Lung microvascular endothelial cell (primary cell): ENCODE measurements at regions not wholly inside any gene's neighbourhood (a gene's known extent, or its start where the extent isn't known, plus 50 kb on each side); places are given as distances from the start of the nearest gene placed in this dataset.
"Not testable (repeated sequence)": the region's sequence is repeated elsewhere in the genome, so short reads cannot be mapped to it uniquely, and the experiment has no call there.

Experiments
- DNase-seq, 2 donors: peaks; one replicate each; pipeline versions ENCODE4 v3.0.0 to v3.0.0-alpha.2; 2010; ENCODE audit warnings: low read depth in 2 of 2

DNA sequence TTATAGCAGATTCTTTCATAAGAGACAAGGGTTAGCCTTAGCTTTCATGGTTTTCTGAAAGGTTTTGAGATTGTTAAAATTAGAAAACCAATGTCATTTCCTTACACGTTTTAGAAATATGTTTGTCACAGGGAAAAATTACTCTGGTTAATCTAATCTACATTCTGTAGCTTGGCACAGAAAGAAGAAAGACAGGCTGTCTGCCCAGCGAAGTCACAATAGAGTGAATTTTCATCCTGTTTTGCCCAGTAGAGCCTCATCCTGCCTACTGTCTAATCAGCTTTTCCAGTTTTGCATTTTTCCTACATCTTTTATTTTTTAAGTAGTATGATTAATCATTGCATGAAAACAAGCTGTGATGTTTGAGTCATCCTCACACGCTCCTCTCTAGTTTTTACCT, 688.8 kb downstream of the MTRR start:
- no peak for DNase-seq

GRCh38 chr5:8560776-8561175, 691.8 kb downstream of the MTRR start:
- DNase-seq = no peak

- no peak for DNase-seq
Measured at GRCh38 chr5:8561224-8561840, 692.4 kb downstream of the MTRR start.

DNA sequence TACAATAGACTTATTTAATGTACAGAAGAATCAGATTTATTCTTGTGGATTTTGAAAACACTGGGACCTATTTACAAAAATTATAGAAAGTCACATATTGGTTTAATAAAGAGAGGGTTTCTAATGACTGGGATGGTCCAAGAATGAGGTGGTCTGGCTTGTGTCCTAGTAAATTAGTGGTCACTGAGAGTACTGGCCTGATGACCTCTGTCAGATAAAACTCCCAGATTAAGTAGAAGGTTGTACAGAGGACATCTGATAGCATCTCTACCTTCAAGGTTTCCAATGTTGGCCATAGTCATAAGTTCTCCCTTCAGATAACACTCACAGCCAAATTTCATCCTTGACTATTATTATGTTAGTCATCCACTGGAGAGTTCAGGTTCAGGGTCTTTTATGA, 692.9 kb downstream of the MTRR start:
- DNase-seq = no peak

DNA sequence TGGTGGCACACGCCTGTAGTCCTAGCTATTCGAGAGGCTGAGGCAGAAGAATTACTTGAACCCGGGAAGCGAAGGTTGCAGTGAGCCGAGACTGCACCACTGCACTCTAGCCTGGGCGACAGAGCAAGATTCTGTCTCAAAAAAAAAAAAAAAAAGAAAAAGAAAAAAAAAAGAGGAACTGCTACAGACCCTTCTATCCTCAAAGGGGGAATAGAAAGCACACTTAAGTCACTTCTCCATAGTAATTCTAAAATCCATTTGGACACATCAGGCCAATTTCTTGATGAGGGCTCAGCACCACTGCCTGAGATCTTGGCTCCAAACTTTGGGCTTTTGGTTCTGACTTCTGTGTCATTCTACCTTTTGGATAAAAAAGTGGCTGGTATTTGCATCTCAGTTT, 694.6 kb downstream of the MTRR start:
- not testable (repeated sequence) for DNase-seq

DNA sequence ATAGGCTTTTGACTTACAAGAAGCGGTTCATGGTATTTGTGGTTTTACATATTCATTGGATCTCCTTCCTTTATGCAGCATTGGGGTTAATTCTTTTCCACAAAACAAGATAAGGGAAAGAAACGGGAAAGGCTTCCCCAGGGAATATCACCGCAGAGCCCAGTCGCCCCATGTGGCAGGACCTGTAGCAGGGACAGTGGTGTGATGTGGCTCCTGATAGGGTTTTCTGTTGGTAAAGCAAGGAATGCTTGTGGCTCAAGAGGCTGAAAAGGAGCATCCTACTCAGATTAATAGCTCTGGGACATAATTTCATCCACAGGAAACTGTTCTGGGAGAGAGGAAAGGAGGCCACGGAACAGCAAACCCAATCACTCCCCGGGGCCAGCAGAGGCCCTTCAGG, 699.9 kb downstream of the MTRR start:
- DNase-seq = no peak

- DNase-seq = no peak
Measured at GRCh38 chr5:8570528-8570927, 701.6 kb downstream of the MTRR start.

DNA sequence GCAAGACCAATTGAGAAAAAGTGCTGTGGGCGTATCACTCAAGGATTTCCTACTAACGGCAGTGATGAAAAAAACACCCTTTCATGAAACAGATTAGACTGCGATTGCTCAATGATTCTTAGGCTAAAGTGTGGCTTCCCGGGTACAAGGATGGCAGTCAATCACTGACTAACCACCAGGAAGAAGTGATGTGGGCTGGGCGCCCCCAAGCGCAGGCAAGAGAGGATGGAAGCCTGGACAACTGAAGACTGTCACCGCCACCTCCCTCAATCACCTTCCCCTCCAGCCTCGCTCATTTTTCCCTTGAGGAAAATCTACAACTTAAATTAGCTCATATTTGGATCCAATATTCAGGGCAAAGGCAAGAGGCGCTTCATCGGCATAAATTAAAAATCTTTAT, 707.2 kb downstream of the MTRR start:
- DNase-seq = no peak

- no peak for DNase-seq
Measured at GRCh38 chr5:8577792-8578191, 708.8 kb downstream of the MTRR start.

- no peak for DNase-seq
Measured at GRCh38 chr5:8580298-8580697, 711.4 kb downstream of the MTRR start.

GRCh38 chr5:8581047-8581446, 712.1 kb downstream of the MTRR start:
- no peak for DNase-seq

DNA sequence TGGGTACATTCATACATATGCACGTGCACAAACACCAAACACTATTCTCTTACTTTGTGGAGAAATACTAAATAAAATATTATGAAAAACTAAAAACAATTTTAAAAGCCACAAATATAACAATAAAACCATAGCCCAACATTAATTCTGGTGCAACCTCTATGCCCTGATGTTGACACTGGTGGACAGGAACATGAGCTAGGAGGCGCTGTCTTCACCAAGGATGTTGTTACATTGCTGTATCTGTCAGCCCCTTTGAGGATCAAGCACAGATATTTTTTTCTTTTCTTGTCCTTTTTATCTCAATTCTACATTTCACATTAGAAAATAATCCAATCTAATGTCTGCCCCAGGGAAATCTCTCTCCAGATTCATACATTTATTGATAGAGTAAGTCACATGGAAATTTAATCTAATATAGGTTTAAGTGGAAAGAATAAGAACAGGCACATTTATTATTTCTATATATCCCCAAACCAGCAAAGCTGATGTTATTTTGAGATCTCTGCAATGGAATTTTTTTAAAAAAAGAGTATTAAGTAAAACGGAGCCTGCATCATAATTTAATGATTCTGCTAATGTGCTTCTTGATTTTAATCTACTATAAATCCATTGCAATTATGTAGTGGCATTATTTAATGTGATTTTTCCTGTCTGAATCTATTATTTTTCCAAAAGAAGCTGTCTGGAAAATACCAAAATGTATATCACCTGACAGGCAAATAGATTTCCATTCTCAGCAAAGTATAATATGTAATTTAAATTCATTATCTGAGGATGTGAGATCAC, 716.5 kb downstream of the MTRR start:
- DNase-seq = no peak

DNA sequence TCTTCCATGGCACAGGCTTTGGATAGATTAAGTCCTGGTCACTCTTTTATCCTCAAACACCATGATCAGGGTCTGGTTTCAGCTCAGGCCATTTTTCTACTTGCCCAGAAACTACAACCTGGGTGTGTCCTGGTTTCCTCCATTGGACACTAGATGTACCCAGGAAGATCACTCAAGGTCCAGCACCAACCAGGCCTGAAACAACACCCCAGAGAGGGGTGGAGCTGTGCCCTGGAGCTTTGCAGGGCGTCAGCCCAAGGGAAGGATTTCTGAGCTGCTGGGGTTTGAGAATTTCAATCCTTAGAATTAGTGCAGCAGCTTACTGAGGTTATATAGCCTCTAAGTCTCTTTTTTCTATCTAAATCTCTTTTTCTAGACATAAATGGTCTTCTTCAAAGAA, 722.0 kb downstream of the MTRR start:
- DNase-seq = no peak

- DNase-seq = no peak
Measured at GRCh38 chr5:8598356-8598755, 729.4 kb downstream of the MTRR start.

- DNase-seq = no peak
Measured at GRCh38 chr5:8598996-8599395, 730.0 kb downstream of the MTRR start.

- no peak for DNase-seq
Measured at GRCh38 chr5:8600843-8601242, 731.9 kb downstream of the MTRR start.

- no peak for DNase-seq
Measured at GRCh38 chr5:8601831-8602354, 732.9 kb downstream of the MTRR start.

DNA sequence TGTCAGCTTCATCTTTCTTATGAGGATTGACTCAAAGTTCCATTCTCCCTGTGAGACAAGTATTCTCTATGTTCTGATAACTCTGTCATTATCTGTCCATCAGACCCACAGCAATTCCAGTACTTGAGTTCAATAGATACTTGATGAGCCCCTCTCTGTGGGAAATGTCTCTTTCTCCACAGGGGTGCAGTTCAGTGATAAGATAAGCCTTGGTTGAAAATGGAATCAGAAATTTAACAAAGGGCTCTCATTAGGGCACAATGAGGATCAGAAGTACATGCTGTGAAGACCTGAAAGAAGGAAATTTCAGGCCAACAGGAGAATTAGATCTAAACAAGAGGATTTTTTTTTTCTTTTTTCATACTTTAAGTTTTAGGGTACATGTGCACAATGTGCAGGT, 737.3 kb downstream of the MTRR start:
- no peak for DNase-seq

DNA sequence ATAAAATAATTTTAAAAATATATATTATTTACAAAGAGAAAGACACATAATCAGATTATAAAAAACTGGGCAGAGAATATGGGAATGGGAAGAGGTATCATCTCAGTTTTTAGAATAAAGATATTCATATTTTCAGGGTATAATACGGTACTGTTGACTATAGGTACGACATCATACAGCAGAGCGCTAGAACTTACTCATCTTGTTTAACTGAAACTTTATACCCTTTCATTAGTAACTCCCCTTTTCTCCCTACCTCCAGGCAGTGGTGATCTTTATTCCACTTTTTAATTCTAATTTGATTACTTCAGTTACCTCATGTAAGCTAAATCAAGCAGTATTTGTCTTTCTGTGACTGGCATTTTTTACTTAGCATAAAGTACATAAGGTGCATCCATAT, 742.1 kb downstream of the MTRR start:
- DNase-seq = no peak

GRCh38 chr5:8613078-8613685, 744.2 kb downstream of the MTRR start:
- DNase-seq = no peak

DNA sequence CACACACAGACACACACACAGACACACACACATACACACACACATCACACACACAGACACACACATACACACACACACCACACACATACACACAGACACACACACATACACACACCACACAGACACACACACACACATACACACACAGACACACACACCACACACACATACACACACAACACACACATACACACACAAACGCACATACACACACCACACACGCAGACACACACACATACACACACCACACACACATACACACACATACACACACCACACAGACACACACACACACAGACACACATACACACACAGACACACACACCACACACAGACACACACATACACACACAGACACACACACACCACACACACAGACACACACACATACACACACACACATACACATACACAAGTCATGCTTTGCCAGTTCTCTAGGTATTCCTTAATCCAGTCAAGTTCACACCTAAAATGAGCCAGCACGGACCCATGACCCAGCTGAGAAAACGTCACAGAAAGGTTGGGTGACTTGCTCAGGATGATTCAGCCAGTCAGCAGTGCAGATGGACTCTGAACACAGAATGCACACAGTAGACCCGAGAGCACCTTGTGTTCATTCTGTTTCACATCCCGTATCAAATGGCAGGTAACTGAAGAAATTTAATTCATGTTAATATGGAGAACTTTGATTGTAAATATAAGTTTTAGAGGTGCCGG, 746.4 kb downstream of the MTRR start:
- no peak for DNase-seq

- DNase-seq = no peak
Measured at GRCh38 chr5:8628521-8628920, 759.6 kb downstream of the MTRR start.
